Right lobe of liver (tissue), 6 donors: ENCODE measurements at regions not wholly inside any gene's neighbourhood (a gene's known extent, or its start where the extent isn't known, plus 50 kb on each side); places are given as distances from the start of the nearest gene placed in this dataset.

Experiments
- ATAC-seq, 4 donors: fragments of 200-7000 bp; cut with Tn5 transposase; one replicate each; pipeline ENCODE4 v1.9.1; 2020; ENCODE audit warnings: mild to moderate bottlenecking in 4 of 4, moderate library complexity in 4 of 4
- DNase-seq, 3 donors: peaks; one replicate each; pipeline ENCODE4 v3.0.0-alpha.2; 2020
- H3K27ac ChIP-seq, 3 donors: fragments of 200-600 bp; one replicate each; pipeline ENCODE4 v1.8.0; 2022
- H3K27me3 ChIP-seq, 2 donors: fragments of 200-600 bp; one replicate each; pipeline ENCODE4 v1.8.0; 2022
- H3K36me3 ChIP-seq, 4 donors: fragments of 200-600 bp; sonication (generic) in 1 of 4; one replicate each; pipeline versions ENCODE4 v1.5.1 to v1.8.0; 2017 to 2022; ENCODE audit warnings: control low read depth in 1 of 4
- H3K4me1 ChIP-seq, 4 donors: fragments of 200-600 bp; sonication (generic) in 1 of 4; one replicate each; pipeline versions ENCODE4 v1.5.1 to v1.8.0; 2017 to 2022; ENCODE audit warnings: control low read depth in 1 of 4
- H3K4me3 ChIP-seq, 3 donors: fragments of 200-600 bp; one replicate each; pipeline ENCODE4 v1.8.0; 2022
- H3K9me3 ChIP-seq, 4 donors: fragments of 200-600 bp; sonication (generic) in 1 of 4; one replicate each; pipeline versions ENCODE4 v1.5.1 to v1.8.0; 2017 to 2022; ENCODE audit warnings: control low read depth in 1 of 4
- POLR2A ChIP-seq: fragments of 450-650 bp; IDR thresholded peaks from one replicate; pipeline ENCODE4 v1.6.1; 2017; ENCODE audit warnings: antibody characterized with exemption, mild to moderate bottlenecking
- WGBS: methylation state at CpG from one replicate; pipeline ENCODE4 v1.1.6; 2018; ENCODE audit warnings: low coverage, low lambda C conversion rate; ENCODE audit not compliant: insufficient coverage; ENCODE audit errors: missing lambda C conversion rate; 5-methylcytosine and 5-hydroxymethylcytosine counted together
- intact Hi-C, 2 donors: fragments of 100-400 bp; cut with DNase I; formaldehyde crosslinking; loops; one replicate each; pipeline versions ENCODE4 v1.11.2 to v1.14.1; 2022
- TF ChIP-seq, protein P1 (sequence below), 4 donors: fragments of 200-600 bp in 3 of 4; fragments of 450-650 bp in 1 of 4; IDR thresholded peaks; one replicate each; pipeline versions ENCODE4 v1.5.1 to v1.8.0; 2016 to 2022; ENCODE audit warnings: antibody characterized with exemption in 4 of 4, mild to moderate bottlenecking in 2 of 4
- donor health status: DM: no; HTN: yes; CAD: no.
- donor health status: DM: no; HTN: no; CAD: no.
- donor health status: DM: no; HTN: no; CAD: no.
- donor health status: DM: no; HTN: yes; CAD: no.
- donor health status: DM: no; HTN: yes; CAD: no.

- DNase-seq (no peak), ATAC-seq (no peak)
- Histone ChIP-seq H3K36me3 (no peaks in the 10 kb centered on the region), H3K4me1 (peaks cover 0 to 17% (median 0%) of the 10 kb centered on the region in 4 donors), H3K27me3 (no peaks in the 10 kb centered on the region), H3K4me3 (no peak overlapping the region), H3K9me3 (no peaks in the 10 kb centered on the region), H3K27ac (no peak overlapping the region)
- TF ChIP-seq, protein P1, sequence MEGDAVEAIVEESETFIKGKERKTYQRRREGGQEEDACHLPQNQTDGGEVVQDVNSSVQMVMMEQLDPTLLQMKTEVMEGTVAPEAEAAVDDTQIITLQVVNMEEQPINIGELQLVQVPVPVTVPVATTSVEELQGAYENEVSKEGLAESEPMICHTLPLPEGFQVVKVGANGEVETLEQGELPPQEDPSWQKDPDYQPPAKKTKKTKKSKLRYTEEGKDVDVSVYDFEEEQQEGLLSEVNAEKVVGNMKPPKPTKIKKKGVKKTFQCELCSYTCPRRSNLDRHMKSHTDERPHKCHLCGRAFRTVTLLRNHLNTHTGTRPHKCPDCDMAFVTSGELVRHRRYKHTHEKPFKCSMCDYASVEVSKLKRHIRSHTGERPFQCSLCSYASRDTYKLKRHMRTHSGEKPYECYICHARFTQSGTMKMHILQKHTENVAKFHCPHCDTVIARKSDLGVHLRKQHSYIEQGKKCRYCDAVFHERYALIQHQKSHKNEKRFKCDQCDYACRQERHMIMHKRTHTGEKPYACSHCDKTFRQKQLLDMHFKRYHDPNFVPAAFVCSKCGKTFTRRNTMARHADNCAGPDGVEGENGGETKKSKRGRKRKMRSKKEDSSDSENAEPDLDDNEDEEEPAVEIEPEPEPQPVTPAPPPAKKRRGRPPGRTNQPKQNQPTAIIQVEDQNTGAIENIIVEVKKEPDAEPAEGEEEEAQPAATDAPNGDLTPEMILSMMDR (IDR thresholded peaks at IDR 0.05) = no peak
- TF ChIP-seq POLR2A = no peak
- 94% methylated on average over 7 of the region's 11 CpGs for WGBS
- intact Hi-C loops = no loop called here
Measured at GRCh38 chr1:21350202-21350885, 60.1 kb upstream of the ECE1 start.

DNA sequence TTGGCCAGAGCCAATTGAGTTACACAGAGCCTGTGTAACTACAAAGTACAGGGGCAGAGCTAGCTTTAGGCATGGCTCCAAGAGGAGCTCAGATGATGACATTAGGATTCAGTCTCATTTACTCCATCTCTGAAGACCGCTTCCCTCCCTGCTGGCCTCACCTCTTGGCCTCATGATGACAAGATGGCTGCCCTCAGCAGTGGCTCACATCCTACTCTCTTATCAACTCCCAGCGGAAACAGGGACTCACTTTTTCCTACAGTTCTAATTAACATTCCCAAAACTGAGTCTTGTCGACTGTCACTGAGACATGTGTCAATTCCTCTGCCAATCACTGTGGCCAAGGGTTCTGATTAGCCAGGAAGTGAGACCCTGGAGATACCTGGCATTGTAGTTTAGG is 59.4 kb upstream of the ECE1 start:
- no peak overlapping the region for H3K27ac ChIP-seq
- H3K4me1 ChIP-seq = peaks cover 0 to 17% (median 0%) of the 10 kb centered on the region in 4 donors
- H3K9me3 ChIP-seq = no peaks in the 10 kb centered on the region
- intact Hi-C loops = loop anchor here in 1 of 2 donors (5.0 kb wide), 1 partner anchor 92 kb away; no protein-coding TSS in a partner anchor
- H3K36me3 ChIP-seq = no peaks in the 10 kb centered on the region
- no peak overlapping the region for H3K4me3 ChIP-seq
- no peak for TF ChIP-seq POLR2A
- TF ChIP-seq, protein P1 (IDR thresholded peaks at IDR 0.05) = no peak
- H3K27me3 ChIP-seq = no peaks in the 10 kb centered on the region
- no peak for ATAC-seq
- DNase-seq = no peak
- 72% methylated on average over 2 of the region's 3 CpGs for WGBS

- intact Hi-C loops = loop anchor here in 1 of 2 donors (5.0 kb wide), 1 partner anchor 90 kb away; no protein-coding TSS in a partner anchor
- no peak for TF ChIP-seq POLR2A
- TF ChIP-seq, protein P1 (IDR thresholded peaks at IDR 0.05) = no peak
- 86% methylated on average over 6 of the region's 8 CpGs for WGBS
- peaks cover 0 to 37% (median 6%) of the 10 kb centered on the region in 4 donors for H3K4me1 ChIP-seq
- H3K4me3 ChIP-seq = peak overlapping the region in 1 of 3 donors; percentile 86
- no peaks in the 10 kb centered on the region for H3K36me3 ChIP-seq
- peak in 3 of 4 donors; percentile 3 to 30 (median 4) for ATAC-seq
- H3K27ac ChIP-seq = peak overlapping the region in 1 of 3 donors; percentile 26
- H3K27me3 ChIP-seq = no peaks in the 10 kb centered on the region
- no peaks in the 10 kb centered on the region for H3K9me3 ChIP-seq
- peak in 2 of 3 donors; percentile 63 to 66 for DNase-seq
Measured at GRCh38 chr1:21347072-21347581, 56.9 kb upstream of the ECE1 start.

DNA sequence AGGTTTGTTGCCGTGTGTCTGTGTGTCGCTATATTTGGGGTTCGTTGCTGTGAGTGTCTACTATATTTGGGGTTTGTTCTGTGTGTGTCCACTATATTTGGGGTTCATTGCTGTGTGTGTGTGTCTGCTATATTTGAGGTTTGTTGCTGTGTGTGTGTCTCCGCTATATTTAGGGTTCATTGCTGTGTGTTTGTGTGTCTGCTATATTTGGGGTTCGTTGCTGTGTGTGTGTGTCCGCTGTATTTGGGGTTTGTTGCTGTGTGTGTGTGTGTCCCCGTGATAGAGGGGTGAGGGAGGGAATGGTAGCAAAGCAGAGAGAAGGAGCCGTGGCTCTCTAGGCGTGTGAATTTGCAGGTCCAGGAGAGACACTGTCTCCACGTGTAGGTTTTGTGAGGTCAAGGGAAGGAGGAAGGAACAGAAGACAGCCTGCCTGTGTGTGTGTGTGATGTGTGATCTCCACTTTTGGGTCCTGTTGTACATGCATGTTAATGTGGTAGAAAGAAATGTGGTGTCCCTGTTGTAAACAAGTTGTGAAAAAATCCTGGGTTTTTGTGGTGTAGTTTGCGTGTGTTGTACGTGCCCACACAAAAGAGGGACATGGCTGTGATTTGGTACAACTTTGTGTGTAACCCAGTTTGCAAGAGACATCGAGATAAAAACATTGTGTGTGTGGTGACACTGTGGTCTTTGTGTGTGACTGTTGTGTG is 56.3 kb upstream of the ECE1 start:
- peak overlapping the region in 1 of 3 donors; percentile 26 for H3K27ac ChIP-seq
- no peak for TF ChIP-seq POLR2A
- TF ChIP-seq, protein P1 (IDR thresholded peaks at IDR 0.05) = no peak
- H3K9me3 ChIP-seq = no peaks in the 10 kb centered on the region
- no peaks in the 10 kb centered on the region for H3K36me3 ChIP-seq
- DNase-seq (no peak), ATAC-seq (no peak)
- no peaks in the 10 kb centered on the region for H3K27me3 ChIP-seq
- H3K4me1 ChIP-seq = peaks cover 0 to 43% (median 8%) of the 10 kb centered on the region in 4 donors
- intact Hi-C loops = loop anchor here in 1 of 2 donors (5.0 kb wide), 1 partner anchor 89 kb away; no protein-coding TSS in a partner anchor
- WGBS = 39% methylated on average over 13 of the region's 13 CpGs
- H3K4me3 ChIP-seq = peak overlapping the region in 2 of 3 donors; percentile 67 to 86
